ENCODE measurements at regions not wholly inside any gene's neighbourhood (a gene's known extent, or its start where the extent isn't known, plus 50 kb on each side); places are given as distances from the start of the nearest gene placed in this dataset.

DNA sequence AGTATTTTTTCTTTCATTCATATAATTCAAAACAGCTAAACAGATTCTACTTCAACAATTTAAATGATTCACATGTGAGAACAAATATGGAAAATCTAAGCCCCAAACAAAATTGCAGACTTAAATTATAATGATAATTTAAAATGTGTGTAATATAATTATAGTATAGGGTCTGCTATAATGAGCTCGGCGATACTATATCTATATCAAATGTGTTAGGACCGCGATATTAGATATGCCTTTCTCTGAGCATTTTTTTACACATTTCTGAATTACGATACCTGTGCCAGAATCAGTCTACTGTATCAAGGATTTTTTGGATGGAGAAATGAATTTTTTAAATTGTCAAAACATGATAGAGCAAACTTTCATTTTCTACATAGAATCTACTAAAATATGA is 808.8 kb upstream of the POU3F3 start:
- no peak for DNase-seq (ENCODE audit: low spot score)

- no peak for DNase-seq (ENCODE audit: low spot score)
These were observed 807.4 kb upstream of the POU3F3 start for GRCh38 chr2:104046466-104046865.

- no peak for DNase-seq (ENCODE audit: low spot score)
These were observed 806.4 kb upstream of the POU3F3 start for GRCh38 chr2:104047516-104047915.

GRCh38 chr2:104049438-104049837 is 804.5 kb upstream of the POU3F3 start:
- DNase-seq (ENCODE audit: low spot score) = no peak

- DNase-seq (ENCODE audit: low spot score) = no peak
These were observed 803.9 kb upstream of the POU3F3 start for GRCh38 chr2:104049981-104050380.

GRCh38 chr2:104050656-104051242 is 803.2 kb upstream of the POU3F3 start:
- DNase-seq (ENCODE audit: low spot score) = no peak

DNA sequence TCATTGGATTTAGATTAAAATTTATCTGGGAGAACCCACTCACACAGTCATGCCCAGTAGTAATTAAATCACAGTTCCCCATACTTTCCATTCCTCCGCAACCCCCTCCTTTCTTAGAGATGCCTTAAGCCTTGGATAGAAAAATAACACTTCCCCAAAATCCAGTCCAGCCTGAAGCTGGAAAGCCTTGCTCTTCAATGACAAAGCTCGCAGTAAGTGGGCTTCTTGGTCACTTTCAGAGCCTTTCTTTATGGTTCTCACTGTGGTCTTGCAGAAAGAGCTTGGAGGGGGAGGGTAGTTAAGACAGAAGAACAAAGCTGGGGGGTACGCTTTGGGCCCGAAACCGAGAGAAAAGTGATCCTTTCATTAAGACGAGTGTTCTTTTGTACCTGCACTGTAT is 802.1 kb upstream of the POU3F3 start:
- DNase-seq (ENCODE audit: low spot score) = no peak

DNA sequence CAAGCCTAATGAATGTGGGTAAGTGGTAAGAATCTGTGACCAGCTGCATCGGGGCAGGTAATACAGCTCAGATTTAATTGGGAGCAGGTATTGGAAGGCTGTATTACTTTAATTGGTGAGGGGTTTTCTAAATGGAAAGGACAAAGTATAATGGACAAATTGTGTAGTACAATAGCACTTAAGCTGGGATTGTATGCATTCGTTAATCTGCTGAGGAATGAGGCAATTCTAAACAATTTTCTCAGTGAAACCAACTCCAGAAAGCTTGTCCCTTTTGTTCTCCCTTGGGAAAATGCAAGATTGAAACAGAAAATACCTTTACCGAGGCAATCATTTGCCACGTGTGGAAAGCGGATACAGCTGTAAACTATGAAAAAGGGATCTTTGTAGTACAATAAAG is 801.6 kb upstream of the POU3F3 start:
- no peak for DNase-seq (ENCODE audit: low spot score)

DNA sequence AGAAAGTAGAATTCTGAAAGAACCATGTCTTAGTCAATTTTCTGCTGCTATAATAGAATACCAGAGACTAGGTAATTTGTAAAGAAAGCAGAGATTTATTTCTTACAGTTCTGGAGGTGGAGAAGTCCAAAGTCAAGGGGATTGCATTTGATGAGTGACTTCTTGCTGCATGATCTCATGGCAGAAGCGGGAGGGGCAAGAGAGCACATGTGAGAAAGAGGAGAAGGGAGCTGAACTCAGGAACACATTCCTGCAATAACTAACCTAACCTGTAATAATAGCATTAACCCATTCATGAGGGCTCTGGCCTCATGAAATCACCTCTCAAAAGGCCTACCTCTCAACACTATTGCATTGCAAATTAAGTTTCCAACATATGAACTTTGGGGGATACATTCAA is 797.5 kb upstream of the POU3F3 start:
- no peak for DNase-seq (ENCODE audit: low spot score)

GRCh38 chr2:104068665-104069064 is 785.2 kb upstream of the POU3F3 start:
- DNase-seq (ENCODE audit: low spot score) = no peak

DNA sequence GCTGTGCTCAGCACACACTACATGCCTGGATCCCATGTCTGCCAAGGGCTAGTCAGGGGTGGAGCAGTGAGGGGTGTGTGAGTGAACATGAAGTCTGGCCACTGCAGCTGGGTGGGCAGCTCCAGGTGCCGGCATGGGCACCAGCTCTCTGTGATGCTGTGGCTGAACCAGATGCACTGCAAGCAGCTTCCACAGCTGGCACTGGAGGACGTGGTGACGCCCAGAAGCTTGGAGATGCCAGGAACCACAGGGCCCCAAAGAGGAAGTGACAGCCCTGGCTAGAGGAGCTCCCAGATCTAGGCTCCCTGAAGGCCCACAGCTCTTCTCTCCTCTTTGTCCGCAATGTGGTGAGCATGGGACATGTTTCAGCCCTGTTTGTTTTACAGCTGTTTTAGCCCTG is 776.3 kb upstream of the POU3F3 start:
- no peak for DNase-seq (ENCODE audit: low spot score)

DNA sequence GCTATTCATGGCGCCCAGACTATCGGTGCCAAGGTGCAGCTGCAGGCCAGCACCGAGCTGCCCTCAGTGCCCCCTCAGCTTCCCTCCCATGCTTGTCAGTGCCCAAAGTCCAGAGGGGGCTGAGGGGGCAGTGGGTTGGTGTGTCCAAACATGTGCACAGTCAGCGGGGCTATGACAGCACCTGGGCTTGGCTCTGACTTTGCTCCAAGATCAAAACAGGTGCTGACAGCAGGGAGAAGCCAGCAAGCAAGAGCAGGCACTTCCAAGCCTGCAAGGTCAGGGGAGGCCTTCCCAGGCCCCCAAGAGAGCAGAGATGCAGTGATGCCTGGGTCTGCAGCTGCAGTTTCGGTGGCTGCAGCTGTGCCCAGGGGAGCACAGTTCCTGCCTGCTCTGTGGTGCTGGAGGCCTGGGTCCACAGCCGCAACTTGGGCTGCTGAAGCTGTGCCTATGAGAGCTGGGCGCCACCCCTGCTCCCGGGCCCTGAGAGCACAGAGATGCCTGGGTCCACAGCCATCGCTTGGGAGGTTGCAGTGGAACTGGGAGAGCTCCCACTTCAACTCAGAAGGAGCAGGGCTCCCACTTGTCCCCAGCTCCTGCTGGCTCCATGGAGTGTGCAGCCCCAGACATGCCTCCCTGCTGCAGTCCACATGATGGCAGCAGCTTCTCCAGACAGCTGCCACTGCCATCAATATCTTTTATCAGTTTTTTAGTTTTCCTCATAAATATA is 775.3 kb upstream of the POU3F3 start:
- DNase-seq (ENCODE audit: low spot score) = peak; percentile 8

GRCh38 chr2:104088745-104089144 is 765.2 kb upstream of the POU3F3 start:
- DNase-seq (ENCODE audit: low spot score) = no peak

GRCh38 chr2:104090407-104090806 is 763.5 kb upstream of the POU3F3 start:
- no peak for DNase-seq (ENCODE audit: low spot score)

DNA sequence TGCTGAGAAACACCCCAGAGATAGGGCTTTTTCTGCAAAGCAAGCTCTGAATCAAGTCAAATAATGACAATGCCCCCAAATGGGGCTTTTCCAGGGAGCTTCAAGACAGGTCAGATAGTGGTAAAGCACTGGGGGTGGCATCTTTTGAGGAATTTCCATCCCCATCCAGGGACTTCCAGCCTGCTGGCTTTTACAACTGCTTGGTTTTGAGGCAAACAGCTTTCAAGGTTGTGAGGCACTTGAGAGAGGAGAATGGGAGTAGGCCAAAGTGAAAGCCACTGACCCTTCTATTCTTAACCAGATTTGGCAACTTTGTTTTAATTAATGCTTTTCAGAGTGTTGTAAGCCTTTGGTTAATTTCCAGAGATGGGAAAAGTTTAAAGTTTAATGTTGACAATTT is 762.0 kb upstream of the POU3F3 start:
- no peak for DNase-seq (ENCODE audit: low spot score)

- DNase-seq (ENCODE audit: low spot score) = no peak
These were observed 761.0 kb upstream of the POU3F3 start for GRCh38 chr2:104092886-104093285.

DNA sequence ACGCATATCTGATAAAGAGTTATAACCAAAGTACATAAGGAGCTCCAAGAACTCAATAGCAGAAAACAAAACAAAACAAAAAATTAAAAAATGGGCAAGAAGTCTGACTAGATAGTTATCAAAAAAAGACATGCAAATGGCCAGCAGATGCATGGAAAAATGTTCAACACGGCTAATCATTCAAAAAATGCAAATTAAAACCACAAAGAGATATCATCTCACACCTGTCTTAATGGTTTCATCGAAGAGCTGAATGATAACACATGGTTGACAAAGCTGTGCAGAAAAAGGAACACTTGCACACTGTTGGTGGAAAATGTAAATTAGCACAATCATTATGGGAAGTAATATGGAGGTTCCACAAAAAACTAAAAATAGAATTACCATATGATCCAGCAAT is 751.3 kb upstream of the POU3F3 start:
- DNase-seq (ENCODE audit: low spot score) = no peak

DNA sequence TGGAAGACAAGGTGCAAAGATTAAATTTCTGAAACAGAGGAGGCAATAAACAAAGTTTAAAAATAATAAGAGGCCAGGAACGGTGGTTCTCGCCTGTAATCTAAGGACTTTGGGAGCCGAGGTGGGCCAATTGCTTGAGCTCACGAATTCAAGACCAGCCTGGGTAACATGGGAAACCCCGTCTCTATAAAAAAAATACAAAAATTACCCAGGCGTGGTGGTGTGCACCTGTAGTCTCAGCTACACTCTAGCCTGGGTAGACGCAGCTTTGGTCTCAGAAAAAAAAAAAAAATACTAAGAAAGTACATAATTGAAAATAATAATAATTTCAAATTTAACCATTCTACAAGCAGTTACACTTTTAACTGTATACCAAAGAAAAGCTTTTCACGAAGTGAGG is 744.6 kb upstream of the POU3F3 start:
- DNase-seq (ENCODE audit: low spot score) = no peak

- DNase-seq (ENCODE audit: low spot score) = no peak
These were observed 735.0 kb upstream of the POU3F3 start for GRCh38 chr2:104118889-104119288.

DNA sequence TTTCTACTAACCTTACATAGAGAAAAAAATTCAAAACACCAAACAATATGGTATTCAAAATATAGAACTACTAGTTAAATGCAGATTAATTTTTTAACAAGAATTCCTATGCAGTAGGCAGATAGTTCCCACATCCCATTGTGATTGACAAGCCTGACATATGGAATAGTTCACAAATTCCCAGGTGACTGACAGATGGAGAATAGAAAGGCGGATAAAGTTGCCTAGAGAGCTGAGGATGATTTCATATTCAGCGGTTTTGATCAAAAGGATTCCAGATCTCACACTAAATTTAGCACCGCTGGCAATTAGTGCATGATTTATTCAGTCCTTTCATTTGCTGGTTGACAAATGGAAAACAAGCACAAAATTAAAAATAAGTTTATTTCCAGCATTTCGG is 733.7 kb upstream of the POU3F3 start:
- DNase-seq (ENCODE audit: low spot score) = no peak

- DNase-seq (ENCODE audit: low spot score) = no peak
These were observed 728.8 kb upstream of the POU3F3 start for GRCh38 chr2:104125096-104125495.

GRCh38 chr2:104127049-104127770 is 726.7 kb upstream of the POU3F3 start:
- DNase-seq (ENCODE audit: low spot score) = no peak

- DNase-seq (ENCODE audit: low spot score) = no peak
These were observed 713.6 kb upstream of the POU3F3 start for GRCh38 chr2:104140361-104140760.
